CD4-positive, alpha-beta T cell (primary cell): ENCODE measurements at regions not wholly inside any gene's neighbourhood (a gene's known extent, or its start where the extent isn't known, plus 50 kb on each side); places are given as distances from the start of the nearest gene placed in this dataset.

ENCODE experiments used
- ATAC-seq: fragments of 200-7000 bp; cut with Tn5 transposase; one replicate; pipeline ENCODE4 v1.10.0; 2022; ENCODE audit warnings: mild to moderate bottlenecking; ENCODE audit not compliant: poor library complexity
- CTCF ChIA-PET: fragments of 350-600 bp; sonication (Branson Sonifier 250); formaldehyde crosslinking; loops from one replicate; lab custom pipeline; 2021; ENCODE audit warnings: antibody characterized with exemption, inconsistent platforms; lab: Charles Lee
- POLR2A ChIA-PET: fragments of 350-600 bp; sonication (Branson Sonifier 250); formaldehyde crosslinking; loops from one replicate; lab custom pipeline; 2021; ENCODE audit warnings: antibody characterized with exemption, inconsistent platforms; lab: Charles Lee
- DNase-seq, 14 experiments: peaks; one replicate each; pipeline ENCODE4 v3.0.0-alpha.2; 2013 to 2020; ENCODE audit warnings: mixed read lengths in 2 of 14
- H3K27ac ChIP-seq, 2 donors: one replicate each; pipeline versions ENCODE4 v1.5.1 to v1.7.0; 2013; ENCODE audit warnings: low read length in 2 of 2, low read depth in 1 of 2, mild to moderate bottlenecking in 1 of 2
- H3K27me3 ChIP-seq, 2 experiments: 1 replicate in 1 of 2; 2 replicates in 1 of 2; pipeline versions ENCODE4 v1.6.1 to v1.7.0; 2013; ENCODE audit warnings: low read length in 2 of 2, control low read depth in 1 of 2, mild to moderate bottlenecking in 1 of 2, moderate library complexity in 1 of 2; ENCODE audit not compliant: insufficient read depth in 2 of 2, control insufficient read depth in 1 of 2
- H3K36me3 ChIP-seq: one replicate; pipeline ENCODE4 v1.6.1; 2013; ENCODE audit warnings: low read length, control low read depth; ENCODE audit not compliant: insufficient read depth
- H3K4me1 ChIP-seq: one replicate; pipeline ENCODE4 v1.6.1; 2013; ENCODE audit warnings: low read length, control low read depth; ENCODE audit not compliant: insufficient read depth
- H3K4me3 ChIP-seq: one replicate; pipeline ENCODE4 v1.5.1; 2013; ENCODE audit warnings: mild to moderate bottlenecking, low read length, moderate library complexity
- H3K9me3 ChIP-seq, 2 experiments: 1 replicate in 1 of 2; 2 replicates in 1 of 2; pipeline versions ENCODE4 v1.6.1 to v1.7.0; 2013; ENCODE audit warnings: low read length in 2 of 2, mild to moderate bottlenecking in 2 of 2, control low read depth in 1 of 2, moderate library complexity in 1 of 2; ENCODE audit not compliant: control insufficient read depth in 1 of 2, insufficient read depth in 1 of 2
- H3K27ac Mint-ChIP-seq: one replicate; pipeline ENCODE4 v1.8.0; 2020; ENCODE audit warnings: mixed read lengths
- H3K27me3 Mint-ChIP-seq: one replicate; pipeline ENCODE4 v1.8.0; 2021; ENCODE audit warnings: mixed read lengths
- H3K36me3 Mint-ChIP-seq: one replicate; pipeline ENCODE4 v1.8.0; 2021; ENCODE audit warnings: low read depth, mixed read lengths
- H3K4me1 Mint-ChIP-seq: one replicate; pipeline ENCODE4 v1.8.0; 2021; ENCODE audit warnings: low read depth, mixed read lengths
- H3K4me3 Mint-ChIP-seq: one replicate; pipeline ENCODE4 v1.8.0; 2020; ENCODE audit warnings: mild to moderate bottlenecking, mixed read lengths
- H3K9me3 Mint-ChIP-seq: one replicate; pipeline ENCODE4 v1.8.0; 2020; ENCODE audit warnings: mixed read lengths
- intact Hi-C, 2 experiments: fragments of 100-400 bp; cut with DNase I in 1 of 2; cut with micrococcal nuclease in 1 of 2; formaldehyde crosslinking; loops; one replicate each; pipeline versions ENCODE4 v1.15.1 to v1.9.0; 2023 to 2025; cut with DNase I, micrococcal nuclease
- TF ChIP-seq, protein P1 (sequence below): fragments of 200-600 bp; IDR thresholded peaks from one replicate; pipeline ENCODE4 v1.8.0; 2022; ENCODE audit warnings: antibody characterized with exemption, mild to moderate bottlenecking

DNA sequence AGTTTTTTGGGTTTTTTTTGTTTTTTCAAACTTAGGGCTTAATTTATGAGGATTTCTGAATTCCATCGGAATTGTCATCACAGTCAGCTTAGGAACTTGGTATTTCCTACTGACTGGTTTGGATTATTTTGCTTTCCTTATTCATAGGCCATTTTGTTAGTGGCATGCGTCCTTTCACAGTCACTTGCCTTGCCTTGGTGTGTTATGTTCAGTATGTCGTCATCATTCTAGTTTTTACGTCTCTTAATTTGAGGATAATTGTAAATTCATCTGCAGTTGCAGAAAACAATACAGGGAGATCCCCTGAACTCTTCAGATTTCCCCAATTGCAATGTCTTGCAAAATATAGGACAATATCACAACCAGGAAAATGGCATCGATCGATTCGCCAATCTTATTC lies 485.3 kb downstream of the CBLN2 start:
- no peaks in the 10 kb centered on the region for H3K27me3 Mint-ChIP-seq
- ATAC-seq = no peak

DNA sequence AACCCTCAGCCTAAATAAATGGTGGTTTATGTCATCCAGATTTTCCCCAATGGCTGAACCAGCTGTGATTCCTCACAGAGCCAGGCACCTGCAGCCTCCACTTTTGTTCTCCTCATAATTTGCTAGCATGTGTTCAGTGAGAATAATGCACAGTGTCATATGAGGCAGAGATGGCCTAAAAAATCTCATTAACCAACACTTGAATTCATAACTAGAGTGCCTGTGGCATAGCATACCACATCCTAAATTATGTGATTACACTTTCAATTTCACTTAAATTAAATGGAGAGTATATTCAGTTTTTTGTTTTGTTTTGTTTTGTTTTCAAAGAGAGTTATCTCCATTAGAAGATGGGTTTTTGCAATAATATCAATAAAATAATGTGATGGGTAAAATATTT lies 488.0 kb downstream of the CBLN2 start:
- H3K36me3 Mint-ChIP-seq = no peaks in the 10 kb centered on the region
- ChIA-PET CTCF (no interaction called here), POLR2A (no interaction called here)
- Histone ChIP-seq H3K4me1 (no peaks in the 10 kb centered on the region), H3K9me3 (peaks cover 0 to 3% of the 10 kb centered on the region in 2 experiments), H3K27ac (no peak overlapping the region), H3K36me3 (no peaks in the 10 kb centered on the region), H3K27me3 (no peaks in the 10 kb centered on the region), H3K4me3 (no peak overlapping the region)
- DNase-seq (no peak), ATAC-seq (no peak)
- intact Hi-C loops = no loop called here
- no peaks in the 10 kb centered on the region for H3K9me3 Mint-ChIP-seq
- no peaks in the 10 kb centered on the region for H3K27me3 Mint-ChIP-seq
- no peaks in the 10 kb centered on the region for H3K4me1 Mint-ChIP-seq
- no peak overlapping the region for H3K27ac Mint-ChIP-seq
- TF ChIP-seq, protein P1, sequence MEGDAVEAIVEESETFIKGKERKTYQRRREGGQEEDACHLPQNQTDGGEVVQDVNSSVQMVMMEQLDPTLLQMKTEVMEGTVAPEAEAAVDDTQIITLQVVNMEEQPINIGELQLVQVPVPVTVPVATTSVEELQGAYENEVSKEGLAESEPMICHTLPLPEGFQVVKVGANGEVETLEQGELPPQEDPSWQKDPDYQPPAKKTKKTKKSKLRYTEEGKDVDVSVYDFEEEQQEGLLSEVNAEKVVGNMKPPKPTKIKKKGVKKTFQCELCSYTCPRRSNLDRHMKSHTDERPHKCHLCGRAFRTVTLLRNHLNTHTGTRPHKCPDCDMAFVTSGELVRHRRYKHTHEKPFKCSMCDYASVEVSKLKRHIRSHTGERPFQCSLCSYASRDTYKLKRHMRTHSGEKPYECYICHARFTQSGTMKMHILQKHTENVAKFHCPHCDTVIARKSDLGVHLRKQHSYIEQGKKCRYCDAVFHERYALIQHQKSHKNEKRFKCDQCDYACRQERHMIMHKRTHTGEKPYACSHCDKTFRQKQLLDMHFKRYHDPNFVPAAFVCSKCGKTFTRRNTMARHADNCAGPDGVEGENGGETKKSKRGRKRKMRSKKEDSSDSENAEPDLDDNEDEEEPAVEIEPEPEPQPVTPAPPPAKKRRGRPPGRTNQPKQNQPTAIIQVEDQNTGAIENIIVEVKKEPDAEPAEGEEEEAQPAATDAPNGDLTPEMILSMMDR = no peak
- H3K4me3 Mint-ChIP-seq = no peak overlapping the region

More for the DNA sequence above, 485.3 kb downstream of the CBLN2 start:
- Histone ChIP-seq H3K4me1 (no peaks in the 10 kb centered on the region), H3K4me3 (no peak overlapping the region), H3K27ac (no peak overlapping the region), H3K27me3 (no peaks in the 10 kb centered on the region), H3K9me3 (peaks cover 0 to 3% of the 10 kb centered on the region in 2 experiments), H3K36me3 (no peaks in the 10 kb centered on the region)
- Mint-ChIP-seq H3K27ac (no peak overlapping the region), H3K4me3 (no peak overlapping the region), H3K36me3 (no peaks in the 10 kb centered on the region), H3K4me1 (no peaks in the 10 kb centered on the region), H3K9me3 (no peaks in the 10 kb centered on the region)
- no peak for DNase-seq
- POLR2A ChIA-PET = no interaction called here
- intact Hi-C loops = no loop called here
- TF ChIP-seq, protein P1 = no peak
- CTCF ChIA-PET = no interaction called here

DNA sequence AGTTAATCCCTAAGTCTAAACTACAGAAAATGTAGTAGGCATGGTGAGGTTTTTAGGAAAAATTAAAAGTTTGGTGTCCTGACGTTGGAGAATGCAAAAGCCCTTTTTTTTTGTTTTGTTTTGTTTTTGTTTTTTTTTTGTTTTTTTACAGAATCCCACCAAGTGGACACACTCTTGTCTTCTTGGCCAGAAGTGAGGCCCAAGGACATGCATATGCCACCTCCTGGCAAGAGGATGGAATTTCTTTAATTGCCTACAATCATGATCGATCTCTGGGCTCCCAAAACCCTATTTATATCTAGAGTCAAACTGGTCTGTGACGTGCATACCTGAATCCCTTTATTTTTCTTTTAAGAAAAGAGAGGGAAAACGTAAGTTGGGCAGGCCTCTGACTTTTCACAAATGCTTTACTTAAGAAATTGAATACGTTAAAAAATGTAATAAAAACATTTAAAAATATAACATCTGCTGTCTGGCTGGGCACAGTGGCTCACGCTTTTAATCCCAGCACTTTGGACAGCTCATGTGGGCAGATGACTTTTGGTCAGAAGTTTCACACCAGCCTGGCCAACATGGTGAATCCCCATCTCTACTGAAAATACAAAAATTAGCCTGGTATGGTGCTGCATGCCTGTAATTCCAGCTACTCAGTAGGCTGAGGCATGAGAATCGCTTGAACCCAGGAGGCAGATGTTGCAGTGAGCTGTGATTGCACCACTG lies 502.7 kb downstream of the CBLN2 start:
- no peaks in the 10 kb centered on the region for H3K36me3 ChIP-seq
- no peaks in the 10 kb centered on the region for H3K4me1 Mint-ChIP-seq
- ChIA-PET CTCF (no interaction called here), POLR2A (no interaction called here)
- DNase-seq (no peak), ATAC-seq (no peak)
- no peak overlapping the region for H3K27ac ChIP-seq
- no peaks in the 10 kb centered on the region for H3K36me3 Mint-ChIP-seq
- H3K27me3 ChIP-seq = no peaks in the 10 kb centered on the region
- H3K4me3 ChIP-seq = no peak overlapping the region
- H3K4me1 ChIP-seq = no peaks in the 10 kb centered on the region
- H3K27me3 Mint-ChIP-seq = no peaks in the 10 kb centered on the region
- peaks cover 2% of the 10 kb centered on the region for H3K9me3 Mint-ChIP-seq
- TF ChIP-seq, protein P1 = no peak
- intact Hi-C loops = no loop called here
- no peak overlapping the region for H3K27ac Mint-ChIP-seq
- H3K4me3 Mint-ChIP-seq = no peak overlapping the region
- H3K9me3 ChIP-seq = no peaks in the 10 kb centered on the region
